ENCODE measurements at regions not wholly inside any gene's neighbourhood (a gene's known extent, or its start where the extent isn't known, plus 50 kb on each side); places are given as distances from the start of the nearest gene placed in this dataset.

DNA sequence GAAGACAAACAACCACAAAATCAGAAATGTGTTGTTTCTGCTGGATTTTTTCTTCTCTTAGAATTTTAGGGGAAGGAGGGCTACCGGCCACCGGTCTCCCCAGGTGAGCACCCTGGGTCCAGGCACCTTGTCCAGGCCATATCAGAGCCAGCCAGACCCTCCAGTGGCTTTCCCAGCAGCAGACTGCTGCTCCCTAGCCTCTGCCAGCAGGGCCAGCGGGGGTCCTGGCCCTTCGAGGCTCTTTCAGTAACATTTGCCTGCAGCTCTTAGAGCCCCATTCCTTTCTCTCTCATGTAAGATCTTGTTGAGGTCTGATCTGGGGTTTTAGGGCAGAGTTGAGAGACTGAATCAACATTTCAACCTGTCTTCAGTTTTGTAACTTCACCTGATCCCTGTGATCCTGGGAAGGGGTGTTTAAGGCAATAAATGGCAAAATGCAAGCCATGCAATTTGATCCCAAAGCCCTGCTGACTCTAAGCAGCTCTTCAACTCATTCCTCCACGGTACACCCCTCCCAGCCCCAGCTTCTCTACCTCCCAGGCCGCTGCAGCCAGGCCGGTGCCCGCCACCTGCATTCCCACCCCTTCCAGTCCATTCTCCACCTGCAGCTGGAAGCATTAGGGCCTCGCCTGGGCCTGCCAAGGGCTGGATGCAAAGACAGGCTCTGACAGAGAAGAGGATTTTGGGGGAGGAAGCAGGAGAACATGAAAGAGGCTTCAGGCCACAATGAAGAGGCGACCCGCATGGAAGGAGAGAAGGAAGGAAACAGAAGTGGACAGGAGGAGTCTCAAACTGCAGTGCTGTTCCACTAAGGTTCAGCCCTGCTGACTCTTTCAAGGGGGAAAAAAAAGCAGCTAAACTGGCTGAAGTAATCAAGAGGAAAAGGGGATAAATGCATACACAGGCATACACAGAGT is 113.0 kb upstream of the FGF3 start:
- no peak for DNase-seq (ENCODE audit: low spot score)

DNA sequence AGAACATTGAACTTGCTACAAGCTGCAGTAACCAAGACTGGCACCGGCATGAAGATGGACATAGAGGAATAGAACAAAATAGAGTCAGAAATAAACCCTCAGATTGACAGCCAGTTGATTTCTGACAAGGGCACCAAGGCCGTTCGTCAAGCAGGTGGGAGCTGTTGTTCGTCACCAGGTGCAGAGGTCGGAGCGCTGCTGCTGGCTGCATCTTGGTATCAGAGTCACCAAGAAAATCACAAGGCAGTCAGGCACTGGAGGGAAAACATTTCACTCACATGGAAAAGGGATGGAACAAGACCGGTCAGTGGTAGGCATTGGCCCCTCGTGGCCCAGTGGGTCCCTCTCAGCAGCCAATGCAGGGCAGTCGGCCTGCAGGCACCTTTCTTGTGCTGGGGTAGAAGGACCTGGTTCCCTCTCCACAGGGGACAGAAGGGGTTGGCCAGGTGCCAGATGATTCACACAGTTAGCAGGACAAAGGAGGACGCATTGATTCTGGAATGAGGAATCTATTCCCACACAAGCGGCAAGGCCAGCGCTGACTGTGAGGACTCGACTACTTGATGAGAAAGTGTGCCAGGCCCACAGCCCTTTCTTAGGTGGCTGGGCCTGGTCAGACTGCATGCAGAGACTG is 115.8 kb upstream of the FGF3 start:
- DNase-seq (ENCODE audit: low spot score) = no peak

DNA sequence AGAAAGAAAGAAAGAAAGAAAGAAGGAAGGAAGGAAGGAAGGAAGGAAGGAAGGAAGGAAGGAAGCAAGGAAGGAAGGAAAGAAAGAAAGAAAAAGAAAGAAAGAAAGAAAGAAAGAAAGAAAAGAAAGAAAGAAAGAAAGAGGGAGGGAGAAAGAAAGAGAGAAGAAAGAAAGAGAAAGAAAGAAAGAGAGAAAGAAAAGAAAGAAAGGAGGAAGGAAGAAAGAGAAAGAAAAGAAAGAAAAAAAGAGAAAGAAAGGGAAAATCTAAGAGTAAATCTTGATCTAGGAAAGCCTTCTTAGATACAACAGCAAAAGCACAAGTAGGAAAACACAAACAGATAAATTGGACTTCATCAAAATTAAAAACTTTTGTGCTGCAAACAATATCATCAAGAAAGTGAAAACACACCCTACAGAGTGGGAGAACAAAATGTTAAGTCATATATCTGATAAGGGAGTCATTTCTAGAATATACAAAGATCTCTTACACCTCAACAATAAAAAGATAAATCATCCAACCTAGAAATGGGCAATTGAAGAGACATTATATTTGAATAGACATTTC is 116.8 kb upstream of the FGF3 start:
- DNase-seq (ENCODE audit: low spot score) = no peak

DNA sequence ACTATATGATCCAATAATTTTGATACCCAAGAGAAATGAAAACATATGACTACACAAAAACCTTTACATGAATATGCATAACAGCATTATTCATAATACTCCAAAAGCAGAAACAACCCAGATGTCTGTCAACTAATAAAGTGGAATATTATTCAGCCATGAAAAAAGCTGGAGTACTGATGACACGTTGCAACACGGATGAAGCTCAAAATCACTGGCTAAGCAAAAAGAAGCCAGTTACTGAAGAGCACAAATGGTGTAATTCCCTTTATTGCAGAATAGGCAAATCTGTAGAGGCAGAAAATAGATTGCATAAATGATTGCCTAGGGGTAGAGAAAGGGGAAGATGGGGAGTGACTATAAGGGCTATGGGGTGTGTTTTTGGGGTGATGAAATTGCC is 117.6 kb upstream of the FGF3 start:
- DNase-seq (ENCODE audit: low spot score) = no peak

DNA sequence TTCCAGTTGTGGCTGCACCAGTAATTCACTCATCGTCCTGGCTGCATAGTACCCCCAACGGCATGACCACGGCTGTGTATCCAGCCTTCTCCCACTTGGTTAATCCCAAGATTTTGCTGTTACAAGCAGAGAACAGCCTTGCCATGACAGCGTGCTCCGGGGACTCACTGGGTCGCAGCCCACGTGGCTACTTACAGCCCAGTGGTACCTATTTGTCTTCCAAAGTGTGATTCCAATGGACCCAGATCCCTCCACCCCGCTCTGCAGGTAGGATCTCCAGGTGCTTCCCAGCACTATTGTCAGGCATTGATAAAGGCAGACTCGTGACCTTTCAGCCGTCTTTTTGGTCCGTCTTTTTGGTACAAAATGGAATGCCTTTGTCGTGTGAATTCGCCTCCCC is 119.0 kb upstream of the FGF3 start:
- DNase-seq (ENCODE audit: low spot score) = no peak

DNA sequence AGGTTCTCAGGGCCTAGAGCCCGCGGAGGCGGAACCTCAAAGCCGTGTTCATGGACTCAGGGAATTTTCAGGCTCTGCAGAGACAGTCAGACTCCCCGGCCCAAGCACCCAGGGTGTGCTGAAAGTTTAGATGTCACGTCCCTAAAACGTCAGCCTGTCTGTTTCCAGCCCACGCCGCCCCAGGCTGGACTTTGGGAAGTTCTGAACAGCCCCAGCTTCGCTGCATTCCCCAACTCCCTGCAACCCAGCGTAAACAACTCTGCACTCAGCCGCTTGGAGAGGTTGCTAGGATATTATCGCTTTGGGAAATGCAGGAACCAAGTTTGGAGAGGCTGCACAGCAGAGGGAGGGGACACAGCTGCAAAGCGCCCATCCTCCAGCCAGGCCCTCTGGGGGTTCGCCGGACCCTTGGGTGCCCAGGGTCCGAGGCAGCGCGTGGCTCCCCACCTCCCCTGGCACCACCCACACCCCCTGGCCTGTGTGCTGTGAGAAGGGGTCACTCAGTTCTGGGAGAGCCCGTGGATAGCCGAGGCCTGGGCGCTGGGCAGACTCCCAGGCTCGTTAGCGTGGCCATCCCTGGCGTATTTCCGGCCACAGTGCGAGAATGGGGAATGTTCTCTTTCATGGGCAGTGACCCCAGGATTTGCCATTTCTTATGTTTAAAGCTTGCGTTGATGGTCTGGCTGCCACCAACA is 120.5 kb upstream of the FGF3 start:
- DNase-seq (ENCODE audit: low spot score) = no peak

DNA sequence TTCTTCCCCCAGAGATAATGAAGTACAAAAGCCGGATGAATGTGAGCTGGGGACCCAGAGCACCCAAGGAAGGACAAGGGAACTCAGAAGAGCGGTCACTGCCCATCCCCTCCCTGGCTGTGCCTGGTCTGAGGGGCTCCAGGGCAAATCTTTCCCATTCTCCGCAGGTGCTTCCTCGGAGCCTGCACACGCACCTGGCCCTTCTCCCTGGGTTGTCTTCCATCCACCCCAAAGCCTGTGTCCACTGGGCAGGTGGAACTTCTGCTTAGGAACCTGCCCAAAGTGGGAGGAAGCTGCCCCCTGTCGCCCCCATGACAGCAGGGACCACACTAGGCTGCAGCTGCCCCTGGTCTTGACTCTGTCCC is 121.0 kb upstream of the FGF3 start:
- no peak for DNase-seq (ENCODE audit: low spot score)

DNA sequence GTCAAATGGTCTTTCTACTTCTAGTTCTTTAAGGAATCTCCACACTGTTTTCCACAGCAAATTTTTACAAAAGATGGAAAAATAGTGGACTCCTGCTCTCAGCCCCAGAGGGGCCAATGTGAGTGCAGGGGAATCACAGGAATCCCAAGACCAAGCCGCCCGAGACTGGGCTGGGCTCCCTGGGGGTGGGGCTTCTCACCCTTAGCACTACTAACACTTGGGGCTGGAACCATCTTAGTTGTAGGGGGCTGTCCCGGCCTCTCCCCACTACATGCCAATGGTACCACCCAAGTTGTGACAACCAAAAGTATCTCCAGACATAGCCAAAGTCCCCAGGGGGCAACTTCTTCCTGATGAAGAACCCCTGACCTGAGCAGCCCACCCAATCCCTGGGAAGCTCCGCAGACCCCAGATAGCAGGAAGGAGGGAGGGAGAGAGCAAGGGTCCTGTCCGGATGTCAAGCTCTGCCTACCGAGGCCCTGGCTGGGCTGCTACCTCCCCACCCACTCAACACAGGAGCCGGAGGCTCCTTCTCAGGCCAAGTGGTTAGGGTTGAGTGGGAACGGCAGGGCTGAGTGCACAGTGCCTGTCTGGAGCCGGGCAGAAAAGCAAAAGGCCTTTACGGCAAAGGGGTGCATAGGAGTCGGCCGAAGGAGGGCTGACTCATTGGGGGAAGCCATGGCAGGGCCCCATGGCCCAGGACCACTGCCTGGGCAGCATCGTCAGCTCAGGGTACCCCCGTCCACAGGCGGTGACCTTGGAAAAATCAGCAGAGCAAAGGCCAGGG is 122.5 kb upstream of the FGF3 start:
- DNase-seq (ENCODE audit: low spot score) = no peak

DNA sequence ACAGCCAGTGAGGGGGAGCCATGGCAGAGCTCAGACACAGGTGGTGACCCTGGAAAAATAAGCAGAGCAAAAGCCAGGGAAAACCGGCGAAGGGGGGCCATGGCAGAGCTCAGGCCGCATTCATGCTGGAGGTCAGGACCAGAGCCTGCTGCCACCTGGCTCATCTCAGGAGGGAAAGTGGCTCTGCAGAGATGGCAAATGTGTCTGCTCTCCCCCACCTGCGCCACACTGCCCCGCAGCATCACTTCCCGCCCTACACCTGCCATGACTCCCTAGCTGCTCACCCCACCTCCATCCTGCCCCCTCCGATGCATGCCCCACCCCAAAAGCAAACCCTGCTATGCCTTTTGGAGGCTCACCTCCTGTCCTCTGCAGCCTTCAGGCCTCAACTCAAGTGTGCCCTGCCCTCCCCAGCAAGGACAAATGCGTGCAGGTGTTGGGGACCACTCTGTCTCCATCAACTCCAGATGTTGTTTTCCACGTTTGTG is 123.2 kb upstream of the FGF3 start:
- DNase-seq (ENCODE audit: low spot score) = no peak

DNA sequence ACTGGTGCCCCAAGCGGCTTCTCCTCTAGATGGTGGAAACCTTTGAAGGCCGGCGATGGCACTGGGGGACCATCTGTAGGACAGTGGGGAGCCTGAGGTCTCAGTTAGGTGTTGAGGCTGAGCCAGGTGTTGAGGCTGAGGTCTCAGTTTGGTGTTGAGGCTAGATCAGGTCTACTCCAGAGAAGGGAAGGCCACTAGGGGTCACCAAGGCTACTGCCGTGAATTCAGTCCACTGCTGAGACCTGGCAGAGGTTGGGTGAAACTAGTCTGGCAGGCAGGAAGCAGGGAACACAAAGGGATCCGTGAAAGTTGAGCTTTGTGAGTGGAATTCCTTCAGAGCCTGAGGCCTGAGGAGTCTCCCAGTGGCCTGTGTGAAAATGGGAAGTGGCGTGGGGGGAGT is 123.8 kb upstream of the FGF3 start:
- DNase-seq (ENCODE audit: low spot score) = no peak

DNA sequence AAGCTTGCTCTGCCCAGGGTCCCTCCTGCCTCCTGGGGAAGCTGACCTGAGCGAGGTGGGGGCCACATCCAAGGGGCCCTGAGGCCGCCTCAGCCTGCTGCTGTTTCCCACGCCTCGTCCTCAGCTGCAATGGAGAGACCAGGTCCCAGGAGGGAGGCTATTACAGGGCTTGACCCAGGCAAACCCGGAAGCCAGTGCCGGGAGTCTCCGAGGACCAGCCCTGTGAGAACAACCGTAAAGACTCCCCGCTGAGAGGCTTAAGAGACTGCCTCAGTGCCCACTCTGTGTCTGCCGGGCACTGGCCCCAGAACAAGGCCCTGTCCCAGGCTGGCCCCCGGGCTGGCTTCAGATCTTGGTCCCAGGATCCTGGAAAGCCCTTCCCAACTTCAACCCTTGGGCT is 124.3 kb upstream of the FGF3 start:
- no peak for DNase-seq (ENCODE audit: low spot score)

DNA sequence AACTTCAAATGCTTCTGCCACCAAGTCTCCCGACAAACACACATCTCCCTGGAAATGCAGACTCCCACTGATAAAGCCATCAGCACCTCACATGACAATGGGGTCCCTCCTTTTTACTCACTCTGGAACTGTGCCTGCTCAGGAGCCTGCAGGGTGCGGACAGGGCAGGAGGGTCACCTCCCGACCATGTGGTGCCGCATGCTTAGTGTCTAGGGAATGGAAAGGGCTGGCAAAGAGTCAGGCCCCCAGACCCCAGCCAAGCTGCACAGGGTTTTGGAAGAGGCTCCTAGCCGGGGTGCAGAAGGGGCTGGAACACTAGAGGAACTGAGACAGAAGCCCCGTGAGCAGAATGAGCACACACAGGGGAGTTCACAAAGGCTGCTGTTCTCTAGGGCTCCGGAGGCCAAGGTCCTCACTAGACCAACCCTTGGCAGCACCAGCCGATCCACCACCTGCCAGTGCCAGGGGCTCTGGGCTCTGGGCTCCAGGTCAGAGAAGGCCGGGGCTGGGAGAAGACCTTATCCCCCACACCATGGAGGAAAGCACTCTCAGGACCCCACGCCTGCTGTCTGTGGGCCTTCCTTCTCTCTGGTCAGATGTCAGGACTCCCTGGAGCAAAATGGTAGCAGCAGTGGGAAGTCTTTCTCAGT is 125.1 kb upstream of the FGF3 start:
- no peak for DNase-seq (ENCODE audit: low spot score)

DNA sequence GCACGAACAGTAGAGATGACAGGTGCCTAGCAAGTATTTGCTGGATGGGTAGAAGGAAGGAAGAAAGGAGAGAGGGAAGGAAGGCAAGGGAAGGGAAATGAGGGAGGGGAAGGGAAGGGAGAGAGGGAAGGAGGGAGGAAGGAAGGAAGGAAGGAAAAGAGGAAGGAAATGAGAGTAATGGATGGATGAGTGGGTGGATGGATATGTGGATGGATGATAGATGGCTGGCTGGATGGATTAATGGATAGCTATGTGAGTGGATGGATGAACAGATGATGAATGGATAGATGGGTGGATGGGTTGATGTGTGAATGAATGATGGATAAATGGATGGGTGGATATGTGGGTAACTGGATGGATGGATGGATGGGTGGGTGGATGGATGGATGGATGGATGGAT is 125.9 kb upstream of the FGF3 start:
- no peak for DNase-seq (ENCODE audit: low spot score)

DNA sequence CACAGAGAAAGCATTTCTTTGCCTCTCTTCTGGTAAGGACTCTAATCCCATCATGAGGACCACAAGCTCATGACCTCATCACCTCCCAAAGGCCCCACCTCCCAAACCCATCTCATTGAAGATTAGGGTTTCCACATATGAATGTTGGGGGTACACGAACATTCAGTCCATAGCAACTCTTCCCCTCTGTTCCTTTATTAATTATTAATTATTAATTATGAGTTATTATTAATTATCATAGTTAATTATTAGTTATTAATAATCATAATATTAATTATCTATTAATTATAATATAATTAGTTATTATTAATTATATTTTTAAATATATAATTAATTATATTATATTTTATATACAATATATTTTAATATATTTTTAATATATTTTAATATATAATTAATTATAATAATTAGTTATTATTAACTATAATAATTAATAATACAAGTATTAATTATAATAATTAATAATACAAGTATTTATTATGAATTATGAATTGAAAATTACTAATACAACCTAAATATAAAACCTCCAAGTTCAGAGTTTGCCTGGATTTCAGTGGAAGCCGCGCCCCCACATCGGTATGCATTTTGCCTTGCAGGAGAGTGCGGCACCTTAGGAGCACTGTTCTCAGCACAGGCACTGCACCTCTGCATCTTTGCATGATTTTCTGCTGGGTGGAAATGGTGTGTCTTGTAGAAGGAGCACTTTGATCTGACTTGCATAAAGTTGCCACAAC is 128.0 kb upstream of the FGF3 start:
- DNase-seq (ENCODE audit: low spot score) = no peak

DNA sequence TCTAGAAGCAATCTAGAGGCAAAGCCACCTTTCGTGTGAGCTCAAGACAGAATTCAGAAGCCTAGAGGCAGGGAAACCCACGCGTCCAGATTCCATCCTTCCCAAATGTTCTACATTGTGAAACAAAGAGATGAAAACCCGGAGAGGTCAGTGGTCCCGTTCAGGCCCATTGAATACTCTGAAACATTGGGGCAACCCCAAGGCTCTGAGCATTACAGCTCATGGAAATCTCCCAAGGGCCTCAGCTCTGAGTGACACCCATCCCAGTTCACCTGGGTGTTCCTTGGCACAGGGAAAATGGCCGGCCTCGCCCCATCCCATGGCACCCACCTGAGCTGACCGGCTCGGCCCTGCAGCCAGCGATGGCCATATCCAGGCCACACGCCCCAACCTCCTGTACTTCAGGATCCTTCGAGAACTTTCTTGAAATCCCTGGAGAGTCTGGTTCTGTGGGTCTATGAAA is 128.6 kb upstream of the FGF3 start:
- no peak for DNase-seq (ENCODE audit: low spot score)

DNA sequence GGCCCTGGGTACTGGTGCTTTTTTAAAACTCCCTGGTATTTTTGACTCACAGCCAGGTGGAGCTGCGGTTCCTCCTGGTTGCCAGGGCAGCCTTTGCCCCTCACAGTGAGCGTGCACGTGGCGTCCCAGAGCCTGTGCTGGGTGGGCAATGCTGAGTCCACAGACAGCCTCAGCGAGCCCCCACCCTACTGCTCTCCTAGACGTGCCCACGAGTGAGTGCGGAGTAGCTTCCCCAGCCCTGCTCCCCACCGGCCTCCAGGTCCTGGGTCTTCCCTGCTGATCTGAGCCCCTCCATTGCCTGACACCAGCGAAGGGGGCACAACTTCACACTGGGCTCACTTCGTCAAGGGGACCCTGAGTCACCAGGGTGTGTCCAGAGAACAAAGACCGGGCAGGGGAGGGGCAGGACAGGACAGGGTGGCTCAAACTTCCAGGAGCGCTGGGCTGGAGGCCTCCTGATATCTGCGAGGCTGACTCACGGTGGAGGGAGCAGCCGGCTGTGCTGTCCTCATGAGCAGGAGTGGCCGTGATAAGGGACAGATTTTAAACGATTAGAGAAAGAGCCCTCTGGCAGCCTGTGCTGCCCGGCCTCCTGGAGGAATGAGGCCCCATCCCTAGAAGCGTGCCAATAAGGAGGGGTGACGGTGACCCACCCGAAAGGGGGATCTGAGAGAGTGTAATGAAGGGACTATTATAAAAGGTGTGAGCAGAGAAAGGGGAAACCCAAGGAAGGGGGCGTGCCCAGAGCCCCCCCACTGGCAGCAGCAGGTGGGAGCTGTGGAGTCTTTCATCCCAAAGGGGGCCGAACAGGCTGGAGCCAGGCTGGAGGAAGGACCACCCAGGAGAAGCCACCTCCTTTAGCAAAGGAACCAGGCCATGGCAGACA is 129.3 kb upstream of the FGF3 start:
- no peak for DNase-seq (ENCODE audit: low spot score)

DNA sequence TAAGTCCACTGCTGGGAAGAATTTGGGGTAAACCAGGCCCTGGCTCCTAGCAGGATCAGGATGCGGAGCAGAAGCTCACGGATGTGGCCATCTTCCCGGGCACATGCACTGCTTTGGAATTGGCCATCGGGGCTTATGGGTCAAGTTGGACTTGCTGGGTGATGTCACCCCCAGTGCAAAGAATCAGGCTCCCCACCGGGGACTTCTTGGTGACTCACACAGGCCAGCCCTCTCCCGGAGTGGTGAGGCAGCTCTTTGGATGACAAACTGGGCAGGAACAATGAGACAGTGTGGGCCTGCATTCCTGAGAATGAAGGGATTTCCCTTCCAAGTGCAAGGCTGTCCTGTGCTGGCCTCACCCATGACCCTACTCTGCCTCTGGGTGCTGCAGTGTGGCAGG is 128.8 kb upstream of the ANO1 start:
- no peak for DNase-seq (ENCODE audit: low spot score)

DNA sequence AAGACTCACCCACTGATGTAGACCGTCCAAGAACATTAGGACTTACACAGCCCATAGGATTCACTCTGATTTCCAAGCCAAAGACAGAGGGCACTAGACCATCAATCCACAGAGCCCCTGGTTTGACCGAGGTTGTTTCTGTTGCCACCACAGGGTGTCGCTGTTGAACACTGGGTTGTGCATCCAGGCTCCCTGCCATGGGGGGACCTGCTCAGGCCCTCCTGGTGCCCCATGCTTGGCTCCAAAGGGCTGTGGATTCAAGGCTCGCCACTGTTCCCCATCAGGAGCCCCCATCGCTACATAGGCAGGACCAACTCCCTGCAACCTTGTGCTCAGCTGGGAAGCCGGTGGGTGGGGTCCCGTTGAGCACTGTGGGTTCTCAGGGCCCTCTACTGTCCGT is 128.0 kb upstream of the ANO1 start:
- no peak for DNase-seq (ENCODE audit: low spot score)

DNA sequence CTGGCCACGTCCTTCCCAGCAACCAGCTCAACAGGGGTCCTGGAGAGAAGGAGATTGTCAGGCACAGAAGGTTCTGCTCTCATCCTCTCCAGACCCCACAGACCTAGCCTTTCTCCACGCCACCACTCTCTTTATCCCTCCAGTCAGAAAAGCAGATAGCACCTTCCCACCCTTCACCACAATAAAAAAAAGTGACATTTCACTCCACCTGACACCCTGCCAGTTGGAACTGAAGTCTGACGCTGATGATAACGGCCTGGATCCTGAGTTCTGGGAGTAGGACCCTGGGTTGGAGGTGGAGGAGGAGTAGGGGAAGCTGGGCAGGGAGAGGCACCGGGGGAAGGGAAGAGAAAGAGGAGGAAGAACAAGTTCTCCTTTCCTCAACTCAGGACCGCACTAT is 127.5 kb upstream of the ANO1 start:
- DNase-seq (ENCODE audit: low spot score) = no peak

DNA sequence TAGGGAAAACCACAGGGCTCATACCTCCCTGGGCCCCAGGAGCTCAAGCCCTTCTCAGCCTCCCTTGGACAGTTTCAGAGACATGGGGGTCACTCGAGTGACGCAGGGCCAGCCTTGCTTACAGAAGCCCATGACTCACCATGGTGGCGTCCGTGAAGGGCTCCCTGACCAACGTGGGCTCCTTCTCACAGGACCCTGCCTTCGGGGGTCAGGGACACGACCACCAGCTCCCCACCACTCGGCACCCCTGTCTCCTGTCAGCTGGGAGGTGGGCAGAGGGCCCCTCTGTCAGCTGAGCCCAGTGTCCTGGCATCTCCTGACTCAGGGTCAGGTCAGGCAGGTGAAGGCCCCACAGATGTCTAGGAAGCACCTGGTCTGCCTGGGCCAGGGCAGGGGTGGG is 126.3 kb upstream of the ANO1 start:
- DNase-seq (ENCODE audit: low spot score) = no peak

Data from D341Med (cell line).